GM23248 (cell line): ENCODE measurements at regions not wholly inside any gene's neighbourhood (a gene's known extent, or its start where the extent isn't known, plus 50 kb on each side); places are given as distances from the start of the nearest gene placed in this dataset.

ENCODE experiments used
- EZH2 ChIP-seq: fragments of 200-600 bp; sonication (generic); IDR thresholded peaks from 2 replicates; pipeline ENCODE4 v1.6.1; 2018; ENCODE audit warnings: antibody characterized with exemption, mild to moderate bottlenecking; ENCODE audit not compliant: insufficient read depth, poor library complexity, severe bottlenecking
- EZH2phosphoT487 ChIP-seq: fragments of 200-600 bp; sonication (generic); IDR thresholded peaks from 2 replicates; pipeline ENCODE4 v1.6.1; 2018; ENCODE audit warnings: antibody characterized with exemption, moderate library complexity, mild to moderate bottlenecking, low read depth; ENCODE audit not compliant: insufficient read depth

- no peak for TF ChIP-seq EZH2
- no peak for TF ChIP-seq EZH2phosphoT487
Observed at GRCh38 chr5:172556262-172556661, 84.8 kb upstream of the NEURL1B start.
